Esophagus squamous epithelium (tissue), 5 donors: ENCODE measurements at regions not wholly inside any gene's neighbourhood (a gene's known extent, or its start where the extent isn't known, plus 50 kb on each side); places are given as distances from the start of the nearest gene placed in this dataset.

ENCODE experiments used
- DNase-seq: peaks from one replicate; lab custom pipeline; 2025; lab: John Stamatoyannopoulos, UW
- H3K27ac ChIP-seq, 4 donors: fragments of 200-600 bp; sonication (generic); one replicate each; pipeline ENCODE4 v1.5.1; 2016 to 2019; ENCODE audit warnings: mild to moderate bottlenecking in 1 of 4
- H3K27me3 ChIP-seq, 4 donors: fragments of 200-600 bp; sonication (generic); 1 replicate in 3 of 4; 2 replicates in 1 of 4; pipeline versions ENCODE4 v1.5.1 to v1.6.0; 2017 to 2021; ENCODE audit warnings: antibody characterized with exemption in 1 of 4
- H3K36me3 ChIP-seq, 3 donors: fragments of 200-600 bp; sonication (generic); one replicate each; pipeline ENCODE4 v1.5.1; 2016 to 2019
- H3K4me1 ChIP-seq, 3 donors: fragments of 200-600 bp; sonication (generic); one replicate each; pipeline ENCODE4 v1.5.1; 2017 to 2019
- H3K4me3 ChIP-seq, 4 donors: fragments of 200-600 bp; sonication (generic); 1 replicate in 3 of 4; 2 replicates in 1 of 4; pipeline ENCODE4 v1.5.1; 2016 to 2019; ENCODE audit warnings: mild to moderate bottlenecking in 2 of 4, moderate library complexity in 1 of 4
- H3K9me3 ChIP-seq, 3 donors: fragments of 200-600 bp; sonication (generic); one replicate each; pipeline ENCODE4 v1.5.1; 2016 to 2019
- CTCF ChIP-seq, 6 experiments: fragments of 450-650 bp in 4 of 6; fragments of 200-600 bp in 2 of 6; sonication (generic) in 2 of 6; IDR thresholded peaks; one replicate each; pipeline ENCODE4 v1.5.1; 2016 to 2019; ENCODE audit warnings: antibody characterized with exemption in 6 of 6, mild to moderate bottlenecking in 4 of 6, moderate library complexity in 4 of 6
- POLR2A ChIP-seq, 4 donors: fragments of 450-650 bp; IDR thresholded peaks; one replicate each; pipeline ENCODE4 v1.6.1; 2017; ENCODE audit warnings: antibody characterized with exemption in 4 of 4, mild to moderate bottlenecking in 4 of 4, moderate library complexity in 3 of 4
- WGBS, 2 donors: methylation state at CpG; one replicate each; pipeline ENCODE4 v1.1.5; 2018; 5-methylcytosine and 5-hydroxymethylcytosine counted together
- intact Hi-C: fragments of 100-400 bp; cut with DNase I; formaldehyde crosslinking; loops from one replicate; pipeline ENCODE4 v1.15.0; 2022
- donor health status: DM: yes; HTN: yes; CAD: no.

GRCh38 chr1:106755682-106756406 lies 300.6 kb upstream of the PRMT6 start:
- intact Hi-C loops = no loop called here
- WGBS, 2 donors = 33 to 75% methylated on average over 1 of the region's 1 CpG
- H3K9me3 ChIP-seq = no peaks in the 10 kb centered on the region
- DNase-seq = no peak
- H3K36me3 ChIP-seq = no peaks in the 10 kb centered on the region
- no peaks in the 10 kb centered on the region for H3K4me1 ChIP-seq
- no peaks in the 10 kb centered on the region for H3K27me3 ChIP-seq
- TF ChIP-seq CTCF (IDR thresholded peaks at IDR 0.05) (no peak), POLR2A (IDR thresholded peaks at IDR 0.05) (no peak)
- no peak overlapping the region for H3K27ac ChIP-seq
- no peak overlapping the region for H3K4me3 ChIP-seq

GRCh38 chr1:106756752-106757151 lies 299.7 kb upstream of the PRMT6 start:
- Histone ChIP-seq H3K4me3 (no peak overlapping the region), H3K27ac (no peak overlapping the region), H3K27me3 (no peaks in the 10 kb centered on the region), H3K4me1 (no peaks in the 10 kb centered on the region), H3K36me3 (no peaks in the 10 kb centered on the region), H3K9me3 (no peaks in the 10 kb centered on the region)
- intact Hi-C loops = no loop called here
- WGBS, 2 donors = 87 to 95% methylated on average over 1 of the region's 1 CpG
- TF ChIP-seq CTCF (IDR thresholded peaks at IDR 0.05) = no peak
- TF ChIP-seq POLR2A (IDR thresholded peaks at IDR 0.05) = no peak
- DNase-seq = no peak

- no peak overlapping the region for H3K27ac ChIP-seq
- peaks cover 0 to 1% (median 0%) of the 10 kb centered on the region in 3 donors for H3K9me3 ChIP-seq
- TF ChIP-seq CTCF (IDR thresholded peaks at IDR 0.05) (no peak), POLR2A (IDR thresholded peaks at IDR 0.05) (no peak)
- H3K4me1 ChIP-seq = no peaks in the 10 kb centered on the region
- H3K4me3 ChIP-seq = no peak overlapping the region
- no peaks in the 10 kb centered on the region for H3K27me3 ChIP-seq
- no peak for DNase-seq
- 53 to 60% methylated on average over 2 of the region's 2 CpGs for WGBS, 2 donors
- no peaks in the 10 kb centered on the region for H3K36me3 ChIP-seq
- intact Hi-C loops = no loop called here
Measured at GRCh38 chr1:106768077-106768476, 288.4 kb upstream of the PRMT6 start.

- H3K4me1 ChIP-seq = no peaks in the 10 kb centered on the region
- H3K27me3 ChIP-seq = no peaks in the 10 kb centered on the region
- H3K36me3 ChIP-seq = no peaks in the 10 kb centered on the region
- no peak for DNase-seq
- intact Hi-C loops = no loop called here
- H3K27ac ChIP-seq = no peak overlapping the region
- TF ChIP-seq CTCF (IDR thresholded peaks at IDR 0.05) = no peak
- no peak overlapping the region for H3K4me3 ChIP-seq
- peaks cover 0 to 5% (median 0%) of the 10 kb centered on the region in 3 donors for H3K9me3 ChIP-seq
- 46 to 47% methylated on average over 2 of the region's 2 CpGs for WGBS, 2 donors
Measured at GRCh38 chr1:106768501-106768900, 288.0 kb upstream of the PRMT6 start.

GRCh38 chr1:106773206-106773605 lies 283.3 kb upstream of the PRMT6 start:
- no peak for DNase-seq
- peaks cover 0 to 12% (median 0%) of the 10 kb centered on the region in 3 donors for H3K9me3 ChIP-seq
- H3K27ac ChIP-seq = no peak overlapping the region
- no peaks in the 10 kb centered on the region for H3K4me1 ChIP-seq
- H3K36me3 ChIP-seq = no peaks in the 10 kb centered on the region
- no peaks in the 10 kb centered on the region for H3K27me3 ChIP-seq
- no peak for TF ChIP-seq POLR2A (IDR thresholded peaks at IDR 0.05)
- TF ChIP-seq CTCF (IDR thresholded peaks at IDR 0.05) = no peak
- intact Hi-C loops = no loop called here
- 60 to 86% methylated on average over 1 to 2 of the region's 2 CpGs for WGBS, 2 donors
- H3K4me3 ChIP-seq = no peak overlapping the region
